Mucosa of rectum (tissue), 2 donors: ENCODE measurements at regions not wholly inside any gene's neighbourhood (a gene's known extent, or its start where the extent isn't known, plus 50 kb on each side); places are given as distances from the start of the nearest gene placed in this dataset.

Experiments used
- H3K27ac ChIP-seq, 2 donors: one replicate each; pipeline ENCODE4 v1.7.0; 2013; ENCODE audit warnings: inconsistent platforms in 2 of 2, low read depth in 2 of 2, low read length in 2 of 2
- H3K27me3 ChIP-seq, 2 donors: one replicate each; pipeline ENCODE4 v1.7.0; 2013; ENCODE audit warnings: low read length in 2 of 2; ENCODE audit not compliant: control insufficient read depth in 2 of 2, insufficient read depth in 2 of 2
- H3K36me3 ChIP-seq, 2 donors: one replicate each; pipeline ENCODE4 v1.7.0; 2013; ENCODE audit warnings: low read length in 2 of 2; ENCODE audit not compliant: control insufficient read depth in 2 of 2, insufficient read depth in 2 of 2
- H3K4me1 ChIP-seq, 2 donors: one replicate each; pipeline ENCODE4 v1.7.0; 2013; ENCODE audit warnings: low read length in 2 of 2, mild to moderate bottlenecking in 1 of 2; ENCODE audit not compliant: control insufficient read depth in 2 of 2, insufficient read depth in 2 of 2
- H3K4me3 ChIP-seq, 2 donors: one replicate each; pipeline ENCODE4 v1.7.0; 2013; ENCODE audit warnings: low read length in 2 of 2
- H3K9ac ChIP-seq, 2 donors: one replicate each; pipeline ENCODE4 v1.7.0; 2013; ENCODE audit warnings: low read length in 2 of 2, low read depth in 1 of 2, mild to moderate bottlenecking in 1 of 2
- H3K9me3 ChIP-seq, 2 donors: one replicate each; pipeline ENCODE4 v1.7.0; 2013; ENCODE audit warnings: low read length in 2 of 2; ENCODE audit not compliant: control insufficient read depth in 2 of 2
- donor health status: healthy.
- donor health status: Normal muscosa, but diverticular disease.

DNA sequence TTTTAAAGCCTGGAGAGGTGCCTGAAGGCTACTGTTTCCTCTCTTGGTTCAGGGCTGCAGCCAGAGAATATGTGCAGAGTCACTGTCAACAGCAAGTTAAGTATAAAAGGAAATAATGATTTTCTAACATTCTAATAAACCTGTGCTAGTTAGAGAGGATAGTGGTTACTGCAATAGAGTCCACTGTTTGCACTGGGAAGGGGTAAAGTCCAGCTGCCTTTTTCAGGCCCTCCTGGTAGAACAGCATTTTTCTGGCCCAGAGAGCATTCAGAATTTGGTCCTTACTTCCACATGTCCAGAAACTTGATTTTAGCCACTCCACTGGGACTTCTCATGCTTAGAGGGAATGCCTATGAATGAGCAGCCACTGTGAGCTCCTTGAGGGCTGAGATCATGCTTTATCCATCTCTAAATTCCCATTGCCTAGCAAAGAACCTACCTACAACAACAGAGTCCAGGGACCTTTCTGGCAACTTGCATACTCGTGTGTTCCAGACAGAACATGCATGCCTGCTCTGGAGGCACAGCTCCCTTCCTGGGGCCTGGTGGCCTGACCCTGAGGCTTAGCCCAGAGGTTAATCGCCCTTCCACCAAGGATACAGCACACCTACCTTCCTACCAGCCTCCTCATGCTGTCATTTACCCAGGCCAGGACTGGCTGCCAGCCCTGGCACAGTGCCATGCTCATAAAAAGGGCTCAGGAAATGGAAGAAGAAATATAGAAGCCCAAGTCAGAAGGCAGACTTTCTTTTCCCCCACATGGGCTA is 50.3 kb upstream of the ATP13A3 start:
- Histone ChIP-seq H3K27ac (peak overlapping the region; percentile 77 to 79), H3K36me3 (no peaks in the 10 kb centered on the region), H3K9me3 (no peaks in the 10 kb centered on the region), H3K27me3 (no peaks in the 10 kb centered on the region), H3K4me3 (peak overlapping the region; percentile 5 to 20), H3K9ac (peak overlapping the region in 1 of 2 donors; percentile 33), H3K4me1 (peaks cover 13 to 18% of the 10 kb centered on the region in 2 donors)
